WI38 (cell line): ENCODE measurements at regions not wholly inside any gene's neighbourhood (a gene's known extent, or its start where the extent isn't known, plus 50 kb on each side); places are given as distances from the start of the nearest gene placed in this dataset.

ENCODE experiments used
- H3K4me3 ChIP-seq: 2 replicates; pipeline ENCODE4 v1.5.1; 2011; ENCODE audit warnings: low read depth, mild to moderate bottlenecking, control low read depth, low read length
- CTCF ChIP-seq: IDR thresholded peaks from 2 replicates; pipeline ENCODE4 v1.5.1; 2012; ENCODE audit warnings: low read depth, mild to moderate bottlenecking, control low read depth, low read length

DNA sequence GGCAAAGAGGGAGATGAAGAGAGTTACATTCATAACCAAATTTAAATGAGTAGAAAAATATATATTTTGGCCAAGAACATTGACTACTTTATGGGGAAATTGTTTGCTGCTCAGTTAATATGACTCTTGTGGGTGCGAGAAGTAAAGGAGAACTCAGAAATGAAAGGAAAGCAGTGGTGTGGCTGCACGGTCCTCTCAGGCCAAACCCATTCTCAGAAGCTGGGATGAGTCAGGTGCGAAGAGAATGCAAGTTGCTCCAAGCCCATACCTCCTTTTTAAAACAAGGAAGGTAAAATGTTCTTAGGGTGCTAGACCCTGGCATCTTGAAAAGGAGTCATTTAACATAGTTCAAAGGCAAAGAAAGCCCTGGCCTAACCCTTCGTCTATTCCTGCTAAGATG lies 258.6 kb downstream of the RAD51AP2 start:
- TF ChIP-seq CTCF = no peak

DNA sequence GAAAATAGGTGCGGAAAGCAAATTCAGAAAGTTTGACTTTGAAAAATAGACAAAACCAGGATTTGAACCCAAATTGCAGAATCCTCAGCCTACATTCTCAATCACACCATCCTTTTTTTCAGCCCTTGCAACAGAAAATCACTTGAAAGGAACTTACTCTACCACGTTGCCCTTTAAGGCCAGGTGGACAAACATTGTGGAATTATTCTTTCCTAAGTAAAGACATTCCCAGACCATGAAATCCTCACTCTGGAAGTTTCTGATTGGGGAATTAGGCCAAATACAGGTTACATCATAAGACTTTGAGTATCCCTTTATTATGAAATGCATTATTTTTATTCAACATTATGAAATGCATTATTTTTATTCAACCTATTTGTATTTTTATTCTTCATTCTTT lies 259.4 kb downstream of the RAD51AP2 start:
- no peak overlapping the region for H3K4me3 ChIP-seq
- no peak for TF ChIP-seq CTCF

More for the DNA sequence above, 258.6 kb downstream of the RAD51AP2 start:
- H3K4me3 ChIP-seq = no peak overlapping the region

DNA sequence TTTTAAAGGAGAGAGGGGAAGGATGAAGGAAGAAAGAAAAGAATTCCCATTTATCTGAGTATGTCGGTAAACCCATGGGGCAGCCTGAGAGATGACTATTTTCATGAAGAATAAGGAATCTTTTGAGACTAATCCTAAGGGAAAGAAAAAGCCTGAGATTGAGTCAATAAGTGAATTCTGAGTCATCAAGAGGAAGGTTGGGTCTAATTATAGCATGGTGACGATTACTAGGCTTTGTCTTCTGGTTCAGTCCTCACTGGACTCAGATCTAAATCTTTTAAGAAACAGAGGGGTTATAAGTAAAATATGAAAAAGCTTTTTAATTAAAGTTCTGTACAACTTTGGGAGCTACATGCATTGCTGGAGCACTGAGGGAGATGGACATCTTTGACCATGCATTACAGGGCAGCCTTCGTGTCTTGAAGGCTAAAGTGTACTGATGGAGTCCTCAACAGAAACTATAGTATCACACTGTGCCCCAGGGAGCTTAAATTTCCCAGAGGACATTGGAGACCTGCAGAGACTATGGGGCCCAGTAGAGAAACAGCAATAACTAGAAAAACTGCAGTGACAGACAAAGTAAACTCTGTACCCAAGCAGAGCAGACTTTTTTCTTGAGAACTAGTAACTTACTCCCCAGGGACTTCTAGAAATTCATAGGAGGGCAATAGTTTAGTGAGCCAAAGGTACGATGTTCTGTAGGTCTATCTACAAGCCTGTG lies 260.9 kb downstream of the RAD51AP2 start:
- H3K4me3 ChIP-seq = no peak overlapping the region
- TF ChIP-seq CTCF = no peak

DNA sequence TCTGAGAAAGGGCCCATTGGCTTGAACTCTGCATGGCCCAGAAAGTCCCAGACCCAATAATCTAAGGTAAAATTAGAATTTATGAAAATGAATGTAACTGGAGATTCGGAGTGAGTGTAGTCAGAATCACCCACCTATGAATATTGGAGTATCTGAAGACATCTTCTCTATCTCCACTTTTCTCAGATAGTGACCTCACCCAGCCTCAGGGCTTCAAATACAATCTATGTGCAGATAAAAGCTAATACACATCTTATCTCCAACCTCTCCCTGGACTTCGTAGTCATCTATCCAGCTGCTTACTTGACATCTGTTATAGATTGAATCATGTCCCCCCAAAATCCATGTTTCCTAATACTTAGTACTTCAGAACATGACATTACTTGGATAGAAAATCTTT lies 263.2 kb downstream of the RAD51AP2 start:
- no peak for TF ChIP-seq CTCF
- no peak overlapping the region for H3K4me3 ChIP-seq

DNA sequence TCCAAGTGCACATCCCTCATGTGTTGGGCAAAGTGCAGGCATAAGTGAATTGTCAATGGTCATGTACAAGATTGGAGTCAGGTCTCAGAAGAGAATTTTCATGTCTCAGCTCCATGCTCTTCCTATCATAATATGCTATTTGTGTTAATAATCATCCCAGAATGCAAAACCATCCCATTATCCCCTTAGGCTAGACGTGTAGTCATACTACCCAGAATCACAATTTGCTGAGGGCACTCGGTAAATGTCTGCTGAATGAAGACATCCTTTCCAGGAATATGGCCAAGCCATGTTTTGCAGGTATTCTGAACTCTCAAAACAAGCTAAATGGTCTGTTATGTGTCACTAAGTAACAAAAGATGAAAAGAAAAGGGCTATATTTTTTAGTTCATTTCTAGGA lies 263.8 kb downstream of the RAD51AP2 start:
- TF ChIP-seq CTCF = no peak
- no peak overlapping the region for H3K4me3 ChIP-seq

DNA sequence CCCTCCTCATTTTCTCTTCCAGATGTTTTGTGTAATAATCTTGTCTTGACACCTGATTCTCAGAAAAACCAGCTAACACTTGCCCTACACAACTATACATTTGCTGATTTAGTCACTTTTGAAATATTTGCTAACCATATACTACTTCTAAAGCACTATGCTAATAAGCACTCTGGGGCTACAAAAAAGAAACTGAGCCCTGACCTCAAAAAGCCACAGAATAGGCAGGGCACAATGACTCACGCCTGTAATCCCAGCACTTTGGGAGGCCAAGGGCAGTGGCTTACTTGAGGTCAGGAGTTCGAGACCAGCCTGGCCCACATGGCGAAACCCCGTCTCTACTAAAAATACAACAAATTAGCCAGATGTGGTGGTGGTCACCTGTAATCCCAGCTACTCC lies 266.0 kb downstream of the RAD51AP2 start:
- H3K4me3 ChIP-seq = no peak overlapping the region
- TF ChIP-seq CTCF = no peak

GRCh38 chr2:17251171-17251570 lies 267.1 kb downstream of the RAD51AP2 start:
- H3K4me3 ChIP-seq = no peak overlapping the region
- TF ChIP-seq CTCF = no peak
